HG02970 (cell line): ENCODE measurements at regions not wholly inside any gene's neighbourhood (a gene's known extent, or its start where the extent isn't known, plus 50 kb on each side); places are given as distances from the start of the nearest gene placed in this dataset.
"Not testable (repeated sequence)": the region's sequence is repeated elsewhere in the genome, so short reads cannot be mapped to it uniquely, and the experiment has no call there.

ENCODE experiments used
- ATAC-seq: cut with Tn5 transposase; IDR thresholded peaks from one replicate; pipeline ENCODE4 v1.9.1; 2021; ENCODE audit warnings: mild to moderate bottlenecking, moderate library complexity, moderate number of reproducible peaks; ENCODE audit not compliant: unreplicated experiment, low FRiP score

DNA sequence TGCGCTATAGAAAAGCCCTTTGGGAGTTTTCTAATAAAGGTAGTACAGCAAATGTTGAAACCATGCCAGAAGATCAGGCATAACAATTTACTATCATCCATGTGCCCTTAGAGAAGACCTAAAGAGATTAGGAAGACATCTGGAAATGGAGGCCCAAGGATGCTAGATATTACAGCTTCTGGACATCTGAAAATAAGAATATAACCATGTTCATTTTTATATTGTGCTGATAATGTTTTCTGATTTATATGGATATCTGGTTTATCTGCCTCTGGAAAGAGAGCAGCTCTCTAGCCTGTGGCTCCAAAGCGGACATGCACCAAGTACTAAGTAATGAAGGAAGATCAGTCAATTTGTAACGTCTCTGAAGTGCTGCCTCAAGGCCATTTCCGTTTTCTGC, 478.0 kb upstream of the DDX18 start:
- no peak for ATAC-seq

DNA sequence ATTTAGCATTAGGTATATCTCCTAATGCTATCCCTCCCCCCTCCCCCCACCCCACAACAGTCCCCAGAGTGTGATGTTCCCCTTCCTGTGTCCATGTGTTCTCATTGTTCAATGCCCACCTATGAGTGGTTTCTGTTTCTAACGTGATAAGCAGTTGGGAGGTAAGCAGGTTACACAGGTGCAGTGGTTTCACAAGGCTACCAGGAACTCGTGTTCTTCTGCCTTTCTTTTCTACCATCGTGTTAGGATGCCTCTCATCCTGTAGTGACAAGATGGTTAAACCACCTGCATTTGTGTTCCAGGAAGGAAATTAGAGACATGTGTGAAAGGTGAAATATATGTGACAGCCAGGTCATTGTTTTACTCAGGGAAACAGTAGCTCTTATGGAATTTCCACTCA, 476.5 kb upstream of the DDX18 start:
- not testable (repeated sequence) for ATAC-seq

DNA sequence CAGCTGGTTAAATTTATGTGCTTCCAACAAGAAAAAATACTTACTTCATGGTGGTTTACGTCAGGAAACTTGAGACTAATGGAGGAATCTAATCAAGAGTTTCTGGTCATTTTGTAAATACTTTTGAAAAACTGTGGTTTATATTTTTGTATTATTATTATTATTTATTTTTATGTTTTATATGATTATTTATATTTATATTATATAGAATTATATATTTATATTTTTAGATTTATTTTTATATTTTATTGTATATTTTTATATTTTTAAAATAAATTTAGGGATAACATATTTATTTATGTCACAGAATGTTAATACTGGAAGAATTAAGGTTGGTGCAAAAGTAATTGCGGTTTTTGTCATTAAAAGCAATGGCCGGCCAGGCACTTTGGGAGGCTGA, 474.5 kb upstream of the DDX18 start:
- ATAC-seq = no peak

DNA sequence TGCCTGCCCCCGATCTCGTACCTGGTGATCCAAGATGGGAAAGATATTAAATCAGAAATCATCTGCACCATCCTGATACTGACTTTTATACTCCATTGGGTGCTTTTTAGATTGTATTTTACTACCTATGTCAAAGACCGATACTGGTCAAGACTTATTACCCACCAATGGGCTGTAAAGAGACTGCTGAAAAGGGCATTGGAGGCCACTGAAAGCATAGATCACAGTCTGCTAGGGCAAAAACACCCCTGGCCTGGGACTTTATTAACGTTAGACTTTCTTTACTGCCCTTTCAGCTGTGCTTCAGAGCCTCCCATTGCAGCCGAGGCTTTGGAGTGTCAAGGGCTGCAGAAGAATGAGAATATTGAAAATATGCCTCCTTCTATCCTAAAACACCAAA, 472.8 kb upstream of the DDX18 start:
- ATAC-seq = no peak

DNA sequence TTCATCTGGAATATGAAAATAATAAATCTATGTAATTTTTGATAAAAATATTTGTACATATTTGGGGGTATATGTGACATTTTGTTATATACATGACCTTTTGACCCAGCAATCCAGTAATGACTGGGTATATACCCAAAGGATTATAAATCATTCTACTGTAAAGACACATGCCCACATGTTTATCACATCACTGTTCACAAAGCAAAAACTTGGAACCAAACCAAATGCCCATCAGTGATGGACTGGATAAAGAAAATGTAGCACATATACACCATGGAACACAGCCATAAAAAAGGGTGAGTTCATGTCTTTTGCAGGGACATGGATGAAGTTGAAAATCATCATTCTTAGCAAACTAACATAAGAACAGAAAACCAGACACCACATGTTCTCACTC, 472.1 kb upstream of the DDX18 start:
- ATAC-seq = no peak

DNA sequence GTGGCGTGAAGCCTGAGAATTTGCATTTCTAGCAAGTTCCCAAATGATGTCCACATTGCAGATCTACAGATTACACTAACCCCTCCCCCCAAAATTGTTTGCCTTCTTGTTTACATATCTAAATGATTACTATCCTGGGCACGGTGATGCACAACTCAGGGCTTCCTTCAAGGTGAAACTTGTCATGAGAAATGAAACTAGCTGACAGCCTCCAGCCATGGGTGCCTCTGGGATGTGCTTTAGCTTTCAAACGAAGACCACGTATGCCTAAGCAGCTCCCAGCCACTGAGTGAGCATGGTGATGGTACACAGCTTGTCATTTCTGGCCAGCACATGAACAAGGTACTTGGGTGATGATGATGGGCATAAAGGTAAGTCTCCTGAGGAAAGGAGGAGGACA, 464.8 kb upstream of the DDX18 start:
- ATAC-seq = no peak

DNA sequence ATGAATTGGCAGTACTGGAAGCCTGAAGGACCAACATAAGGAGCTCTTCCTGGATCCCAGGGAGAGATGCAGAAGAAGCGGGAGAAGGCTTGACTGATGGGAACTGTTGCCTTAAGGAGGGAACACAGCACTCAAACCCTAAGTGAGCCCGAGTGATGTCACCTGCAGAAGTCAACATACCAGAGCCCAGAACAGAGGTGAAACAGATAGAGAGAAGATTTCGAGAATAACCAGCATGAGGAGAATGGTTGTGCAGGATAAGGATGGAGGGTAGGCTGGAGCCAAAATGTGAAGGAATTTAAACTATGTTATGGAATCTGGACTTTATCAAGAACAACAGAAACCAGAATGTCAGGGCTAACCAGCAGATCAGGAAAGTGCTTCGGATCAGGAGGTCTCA, 463.1 kb upstream of the DDX18 start:
- ATAC-seq = no peak

DNA sequence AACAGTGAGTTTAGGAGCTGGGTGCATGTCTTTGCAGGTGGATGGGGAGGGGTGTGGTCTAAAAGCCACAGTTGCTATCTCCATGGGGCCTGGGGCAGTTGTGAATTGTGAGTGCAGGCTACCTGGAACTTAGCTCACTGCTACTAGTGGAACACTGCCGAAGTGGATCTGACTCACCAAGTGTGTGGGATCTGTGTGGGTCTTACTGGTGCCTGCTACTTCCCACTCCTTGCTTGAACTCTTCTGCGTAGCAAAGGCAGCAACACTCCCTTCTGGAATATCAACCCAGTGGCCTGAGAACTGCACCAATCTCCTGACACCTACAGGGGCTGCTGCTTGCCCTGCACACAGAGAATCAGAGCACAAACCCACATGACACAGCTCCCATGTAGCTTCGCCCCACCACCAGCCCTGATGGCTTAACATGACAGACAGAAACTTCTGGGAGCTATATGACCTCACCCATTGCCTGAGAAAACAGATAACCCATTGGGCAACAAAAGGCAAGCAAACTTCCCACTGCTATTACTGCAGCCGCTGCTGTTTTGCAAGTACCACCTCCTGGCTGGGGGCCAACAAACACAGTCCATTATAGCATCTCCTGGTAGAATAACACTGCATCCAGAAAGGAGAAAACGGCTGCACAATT, 455.1 kb upstream of the DDX18 start:
- ATAC-seq = no peak

DNA sequence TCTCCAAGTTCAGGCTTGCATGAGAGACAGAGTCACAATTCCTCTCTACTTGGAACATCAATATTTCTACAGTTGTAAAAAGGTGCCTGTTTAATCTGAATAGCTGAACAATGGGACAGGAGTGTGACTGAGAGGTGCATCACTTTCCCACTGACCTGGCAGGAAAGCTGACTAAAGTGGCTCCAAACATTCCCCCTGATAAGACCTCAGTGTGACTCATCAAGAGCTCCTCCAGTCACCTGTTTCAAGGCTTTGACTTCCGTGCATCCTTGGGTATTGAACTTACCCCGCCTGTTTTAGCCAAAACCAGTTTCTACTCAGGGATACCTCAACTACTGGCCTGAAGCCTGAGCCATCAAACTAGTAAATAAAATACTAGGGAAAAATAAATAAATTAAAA, 453.9 kb upstream of the DDX18 start:
- no peak for ATAC-seq

DNA sequence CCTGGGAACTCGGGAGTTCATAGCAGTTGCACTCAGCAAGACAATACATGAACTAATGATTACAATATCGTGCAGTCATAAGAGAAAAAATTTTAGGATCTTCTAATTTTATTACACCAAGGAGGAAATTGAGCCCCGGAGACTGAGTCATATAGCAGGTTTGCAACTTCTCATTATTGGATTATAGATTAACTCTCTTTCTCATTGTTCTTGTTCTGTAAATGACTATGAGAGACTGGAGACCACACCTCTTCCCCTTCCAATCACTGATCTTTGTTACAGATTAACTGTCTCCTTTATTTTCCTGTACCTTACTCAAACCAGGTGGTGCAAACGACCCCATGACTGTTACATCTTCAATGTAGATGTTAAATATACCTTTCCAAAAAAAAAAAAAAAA, 435.8 kb upstream of the DDX18 start:
- peak; percentile 97 for ATAC-seq

DNA sequence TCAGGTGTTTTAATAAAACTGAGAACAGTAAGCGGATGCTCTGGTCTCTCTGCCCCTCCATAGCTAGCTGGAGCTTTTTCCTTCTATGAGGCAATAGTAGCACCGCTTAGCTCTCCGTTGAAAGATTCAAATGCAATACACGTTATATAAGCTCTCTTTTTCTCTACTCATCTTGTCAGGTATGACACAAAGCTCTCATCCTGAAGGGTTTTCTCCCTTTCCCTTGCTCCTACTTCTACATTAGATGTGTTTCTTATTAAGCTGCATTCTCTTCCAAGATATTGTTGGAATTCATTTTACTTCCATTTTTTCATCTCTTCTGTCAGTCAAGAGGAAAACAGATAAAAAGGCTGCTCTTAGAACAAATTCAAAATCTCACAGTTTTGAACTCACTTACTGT, 434.6 kb upstream of the DDX18 start:
- ATAC-seq = no peak

DNA sequence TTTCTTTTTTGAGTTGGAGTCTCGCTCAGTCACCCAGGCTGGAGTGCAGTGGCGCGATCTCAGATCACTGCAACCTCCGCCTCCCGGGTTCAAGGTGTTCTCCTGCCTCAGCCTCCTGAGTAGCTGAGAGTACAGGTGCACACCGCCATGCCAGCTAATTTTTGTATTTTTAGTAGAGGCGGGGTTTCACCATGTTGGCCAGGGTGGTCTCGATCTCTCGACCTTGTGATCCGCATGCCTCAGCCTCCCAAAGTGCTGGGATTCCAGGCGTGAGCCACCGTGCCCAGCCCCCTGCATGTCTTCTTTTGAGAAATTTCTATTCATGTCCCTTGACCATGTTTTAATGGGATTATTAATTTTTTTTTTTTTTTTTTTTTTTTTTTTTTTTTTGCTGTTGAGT, 430.5 kb upstream of the DDX18 start:
- ATAC-seq = not testable (repeated sequence)

DNA sequence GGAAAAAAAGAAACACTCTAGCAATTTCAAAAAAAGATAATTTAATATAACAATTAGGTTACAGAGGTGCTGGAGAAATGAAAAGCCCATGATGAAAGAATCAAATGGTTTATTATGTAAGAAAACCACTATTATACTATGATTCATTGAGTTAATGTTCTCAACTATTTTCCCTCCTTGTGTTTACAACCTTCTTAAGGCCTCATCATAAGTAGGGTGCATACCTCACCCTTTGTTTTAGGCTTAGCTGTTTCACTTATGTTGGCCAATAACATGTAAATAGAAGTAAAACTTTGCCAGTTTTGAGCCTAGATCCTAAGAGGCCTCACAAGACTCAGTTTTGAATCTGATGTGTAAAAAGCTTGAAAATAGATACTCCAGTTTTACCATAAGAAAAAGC, 418.3 kb upstream of the DDX18 start:
- no peak for ATAC-seq

DNA sequence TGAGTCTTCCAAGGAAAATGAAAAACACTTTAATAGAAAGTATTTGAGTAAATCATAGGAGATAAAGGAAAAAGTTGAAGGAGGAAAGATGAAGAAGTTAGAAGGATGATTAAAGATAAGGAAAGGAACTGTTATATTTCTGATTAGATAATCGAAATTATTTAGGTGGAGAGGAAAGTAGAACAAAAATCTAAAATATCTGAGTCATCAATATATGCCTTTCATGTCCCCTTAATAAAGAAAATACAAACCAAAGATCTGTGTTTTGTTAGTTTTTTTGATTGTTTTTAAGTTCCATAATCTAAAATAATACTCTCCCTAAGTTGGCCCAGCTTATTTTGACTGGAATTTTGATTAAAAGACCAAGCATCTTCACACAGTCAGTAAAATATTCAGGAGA, 412.9 kb upstream of the DDX18 start:
- ATAC-seq = no peak

DNA sequence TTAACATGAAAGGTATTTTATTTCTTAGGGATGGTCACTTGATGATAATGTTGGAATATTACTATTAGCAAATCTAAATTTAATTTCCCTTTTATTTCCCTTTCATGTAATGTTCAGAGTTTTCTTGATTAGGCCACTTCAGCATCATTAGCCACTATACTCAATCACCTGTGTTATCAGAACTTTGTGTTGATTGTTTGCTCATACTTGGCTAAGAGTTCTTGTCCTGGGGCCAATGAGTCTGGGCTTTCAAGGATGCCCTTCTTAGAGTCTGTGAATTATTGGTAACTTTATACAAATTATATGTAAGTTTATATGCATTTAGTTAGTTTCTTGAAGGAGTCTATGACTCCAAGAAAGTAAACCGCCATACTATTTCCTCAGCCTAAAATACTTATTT, 408.0 kb upstream of the DDX18 start:
- ATAC-seq = no peak

DNA sequence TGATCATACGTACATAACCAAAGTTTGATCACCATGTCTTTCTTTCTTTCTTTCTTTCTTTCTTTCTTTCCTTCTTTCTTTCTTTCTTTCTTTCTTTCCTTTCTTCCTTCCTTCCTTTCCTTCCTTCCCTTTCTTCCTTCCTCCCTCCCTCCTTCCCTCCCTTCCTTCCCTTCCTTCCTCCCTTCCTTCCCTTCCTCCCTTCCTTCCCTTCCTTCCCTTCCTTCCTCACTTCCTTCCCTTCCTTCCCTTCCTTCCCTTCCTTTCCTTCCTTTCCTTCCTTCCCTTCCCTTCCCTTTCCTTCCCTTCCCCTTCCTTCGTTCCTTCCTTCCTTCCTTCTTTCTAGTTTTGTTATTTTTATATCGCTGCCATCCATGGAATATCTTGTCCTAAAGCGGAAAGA, 406.7 kb upstream of the DDX18 start:
- ATAC-seq = no peak

DNA sequence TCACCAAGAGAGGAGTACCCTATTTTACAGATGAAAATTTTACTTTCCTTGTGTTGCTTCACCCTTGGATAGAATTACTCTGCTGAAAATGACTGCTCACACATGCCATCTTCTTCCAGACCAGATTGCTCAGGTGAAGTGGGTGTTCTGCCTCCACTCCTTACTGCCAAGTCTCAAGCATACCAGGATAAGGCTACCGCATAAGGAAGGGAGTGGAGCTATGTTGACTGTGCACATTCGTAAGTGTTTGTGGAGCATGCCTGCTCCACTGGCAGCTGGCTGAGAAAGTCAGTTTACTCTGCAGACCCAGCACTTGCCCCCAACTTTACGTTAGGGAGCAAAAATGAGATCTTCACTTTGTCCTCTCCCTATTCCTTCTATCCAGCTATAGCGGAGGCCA, 405.0 kb upstream of the DDX18 start:
- no peak for ATAC-seq

DNA sequence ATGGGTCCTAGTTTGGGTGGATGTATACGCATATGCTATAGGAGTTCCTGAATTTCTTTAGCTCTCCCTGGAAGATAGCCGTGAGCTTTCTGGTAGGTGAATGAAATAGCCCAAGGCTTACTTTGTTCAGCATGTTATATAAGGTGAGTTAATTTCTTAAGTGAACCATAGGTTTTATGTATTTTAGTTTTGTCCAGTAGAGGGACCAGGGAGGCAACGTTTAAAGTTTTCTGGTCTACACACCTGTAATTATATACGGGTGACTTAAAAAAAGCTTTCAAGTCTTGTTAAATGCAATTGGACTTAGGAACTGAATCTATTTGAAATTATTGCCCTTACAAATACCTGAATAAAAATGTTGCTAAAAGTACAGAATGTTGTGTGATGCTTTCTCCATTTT, 402.5 kb upstream of the DDX18 start:
- ATAC-seq = no peak

DNA sequence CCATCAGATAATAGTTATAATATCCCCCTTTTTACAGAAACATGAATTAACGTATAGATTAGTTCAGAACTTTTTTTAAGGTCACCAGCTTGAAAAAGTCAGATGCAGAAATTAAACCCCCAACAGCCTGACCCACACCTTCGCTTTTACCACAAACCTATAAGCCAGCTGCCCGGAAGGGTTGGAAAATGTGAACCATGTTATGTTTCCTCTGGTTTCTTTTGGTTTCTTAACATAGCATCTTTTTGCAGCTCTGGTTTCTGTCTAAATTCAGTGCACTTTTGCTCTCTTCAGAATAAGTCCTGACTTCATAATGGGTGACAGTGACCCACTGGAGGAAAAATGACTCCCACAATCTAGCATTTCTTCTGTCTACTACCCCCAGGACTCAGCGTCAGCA, 381.7 kb upstream of the DDX18 start:
- no peak for ATAC-seq

DNA sequence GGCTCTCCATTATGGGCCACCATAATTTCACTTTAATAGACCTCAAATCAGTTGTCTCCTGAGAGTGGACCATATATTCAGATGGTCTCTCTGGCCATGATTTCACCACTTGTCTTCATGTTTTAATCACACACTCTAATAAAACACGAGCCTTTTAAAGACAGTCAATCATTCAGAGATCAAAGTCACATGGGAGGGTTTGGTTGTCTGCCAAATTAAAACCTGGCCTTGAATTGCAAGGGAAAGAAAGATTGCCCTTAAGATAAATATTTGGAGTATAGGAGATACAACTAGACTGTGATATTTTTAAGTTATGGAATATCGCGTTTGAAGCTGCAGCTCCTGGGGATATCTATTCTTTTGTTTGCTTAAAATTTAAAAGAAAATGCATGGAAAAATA, 377.8 kb upstream of the DDX18 start:
- ATAC-seq = no peak

DNA sequence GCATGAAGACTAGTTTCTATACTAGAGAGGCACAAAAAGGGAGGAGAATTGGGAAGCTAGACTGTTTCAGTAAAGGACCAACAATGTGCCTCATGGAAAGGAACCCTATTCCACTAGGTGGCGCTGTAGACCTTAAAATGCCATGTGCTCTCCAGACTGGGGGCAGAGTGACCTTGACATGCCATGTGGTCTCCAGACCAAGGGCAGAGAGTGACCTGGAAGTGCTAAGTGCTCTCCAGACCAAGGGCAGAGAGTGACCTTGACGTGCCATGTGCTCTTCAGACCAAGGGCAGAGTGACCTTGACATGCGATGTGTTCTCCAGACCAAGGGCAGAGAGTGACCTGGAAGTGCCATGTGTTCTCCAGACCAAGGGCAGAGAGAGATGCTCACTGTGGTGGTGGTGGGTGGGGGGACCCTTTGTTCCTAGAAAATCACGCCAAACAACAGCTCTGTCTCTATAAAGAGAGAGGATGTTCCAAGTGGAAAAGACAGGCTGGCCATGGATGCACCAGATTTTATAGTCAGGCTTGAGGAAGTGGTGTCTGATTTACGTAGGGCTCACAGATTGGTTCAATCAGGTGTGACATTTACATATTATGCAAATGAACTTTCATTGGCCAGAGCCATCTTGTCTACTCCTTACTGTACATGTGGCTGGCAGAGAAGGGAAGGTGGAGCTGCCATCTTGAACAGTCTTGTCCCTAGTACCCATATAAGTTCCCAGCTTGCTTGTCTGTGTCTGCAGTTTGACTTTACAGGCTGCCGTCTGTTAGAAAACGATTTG, 344.0 kb upstream of the DDX18 start:
- ATAC-seq = no peak

DNA sequence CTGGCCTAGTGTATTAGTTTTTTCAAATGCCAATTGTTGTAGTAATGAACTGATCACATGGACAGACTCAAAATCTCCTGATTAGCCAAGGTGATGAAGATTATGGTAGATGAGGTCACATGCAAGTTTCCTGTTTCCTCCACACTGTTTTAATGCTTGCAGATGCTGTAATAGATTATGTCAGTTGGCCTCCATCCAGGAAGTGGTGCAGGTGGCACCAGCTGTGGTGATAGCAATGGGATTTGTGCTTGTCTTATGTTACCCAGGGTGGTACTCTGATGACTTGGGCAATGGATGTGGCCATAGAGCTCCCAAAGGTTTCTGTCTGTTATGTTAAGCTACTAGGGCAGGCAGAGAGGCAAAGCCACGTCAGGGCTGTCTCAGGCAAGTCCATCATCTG, 332.9 kb upstream of the DDX18 start:
- ATAC-seq = no peak
